Mesenchymal stem cell (in vitro differentiated cells and primary cell): ENCODE measurements at regions not wholly inside any gene's neighbourhood (a gene's known extent, or its start where the extent isn't known, plus 50 kb on each side); places are given as distances from the start of the nearest gene placed in this dataset.
"Not testable (repeated sequence)": the region's sequence is repeated elsewhere in the genome, so short reads cannot be mapped to it uniquely, and the experiment has no call there.

Experiments used
- DNase-seq: peaks from one replicate; pipeline ENCODE4 v3.0.0-alpha.2; 2013
- H2AFZ ChIP-seq: one replicate; pipeline ENCODE4 v1.6.1; 2013; ENCODE audit warnings: low read depth, mild to moderate bottlenecking, control low read depth, inconsistent platforms, low read length, moderate library complexity
- H2AK5ac ChIP-seq: 2 replicates; pipeline ENCODE4 v1.6.1; 2013; ENCODE audit warnings: low read length, moderate library complexity, mild to moderate bottlenecking, inconsistent platforms; ENCODE audit not compliant: severe bottlenecking
- H2BK120ac ChIP-seq: one replicate; pipeline ENCODE4 v1.6.1; 2013; ENCODE audit warnings: low read depth, mild to moderate bottlenecking, inconsistent platforms, low read length, moderate library complexity
- H2BK12ac ChIP-seq, 2 experiments: one replicate each; pipeline ENCODE4 v1.6.1; 2013; ENCODE audit warnings: inconsistent platforms in 2 of 2, low read length in 2 of 2, mild to moderate bottlenecking in 2 of 2, moderate library complexity in 2 of 2, control low read depth in 1 of 2
- H2BK15ac ChIP-seq: one replicate; pipeline ENCODE4 v1.6.1; 2013; ENCODE audit warnings: mild to moderate bottlenecking, low read depth, inconsistent platforms; ENCODE audit not compliant: poor library complexity, severe bottlenecking
- H2BK5ac ChIP-seq: 2 replicates; pipeline ENCODE4 v1.6.1; 2013; ENCODE audit warnings: low read depth, mild to moderate bottlenecking, low read length, control low read depth, inconsistent platforms; ENCODE audit not compliant: poor library complexity, severe bottlenecking
- H3K14ac ChIP-seq, 2 experiments: one replicate each; pipeline ENCODE4 v1.6.1; 2013; ENCODE audit warnings: inconsistent platforms in 2 of 2, low read length in 2 of 2, control low read depth in 1 of 2, mild to moderate bottlenecking in 1 of 2, moderate library complexity in 1 of 2
- H3K18ac ChIP-seq, 2 experiments: one replicate each; pipeline ENCODE4 v1.6.1; 2013; ENCODE audit warnings: inconsistent platforms in 2 of 2, low read length in 2 of 2, control low read depth in 1 of 2, low read depth in 1 of 2, mild to moderate bottlenecking in 1 of 2
- H3K23ac ChIP-seq, 2 experiments: one replicate each; pipeline ENCODE4 v1.6.1; 2013; ENCODE audit warnings: inconsistent platforms in 2 of 2, low read length in 2 of 2, mild to moderate bottlenecking in 2 of 2, moderate library complexity in 2 of 2, control low read depth in 1 of 2
- H3K27ac ChIP-seq: 2 replicates; pipeline ENCODE4 v1.5.1; 2013; ENCODE audit warnings: mild to moderate bottlenecking, moderate library complexity, low read length, control low read depth, inconsistent platforms; ENCODE audit not compliant: poor library complexity, severe bottlenecking
- H3K27me3 ChIP-seq, 2 experiments: 2 replicates each; pipeline versions ENCODE4 v1.6.1 to v1.7.0; 2013; ENCODE audit warnings: low read length in 2 of 2, mild to moderate bottlenecking in 2 of 2, moderate library complexity in 2 of 2, control low read depth in 1 of 2, inconsistent platforms in 1 of 2; ENCODE audit not compliant: control insufficient read depth in 1 of 2, insufficient read depth in 1 of 2
- H3K36me3 ChIP-seq, 2 experiments: 2 replicates each; pipeline versions ENCODE4 v1.6.1 to v1.7.0; 2013; ENCODE audit warnings: low read length in 2 of 2, control low read depth in 1 of 2, inconsistent platforms in 1 of 2, low read depth in 1 of 2, mild to moderate bottlenecking in 1 of 2; ENCODE audit not compliant: insufficient read depth in 2 of 2, control insufficient read depth in 1 of 2
- H3K4ac ChIP-seq, 2 experiments: one replicate each; pipeline ENCODE4 v1.6.1; 2013; ENCODE audit warnings: inconsistent platforms in 2 of 2, low read length in 2 of 2, mild to moderate bottlenecking in 2 of 2, moderate library complexity in 2 of 2, control low read depth in 1 of 2, low read depth in 1 of 2
- H3K4me1 ChIP-seq: 2 replicates; pipeline ENCODE4 v1.6.1; 2013; ENCODE audit warnings: low read depth, low read length, control low read depth; ENCODE audit not compliant: control insufficient read depth, insufficient read depth
- H3K4me2 ChIP-seq: 2 replicates; pipeline ENCODE4 v1.6.1; 2013; ENCODE audit warnings: low read length, mild to moderate bottlenecking, inconsistent platforms; ENCODE audit not compliant: poor library complexity, severe bottlenecking
- H3K4me3 ChIP-seq, 2 experiments: 2 replicates each; pipeline versions ENCODE4 v1.5.1 to v1.7.0; 2013; ENCODE audit warnings: low read length in 2 of 2, mild to moderate bottlenecking in 2 of 2, control low read depth in 1 of 2, low read depth in 1 of 2; ENCODE audit not compliant: insufficient read depth in 1 of 2
- H3K79me1 ChIP-seq: replicated peaks from 2 replicates; pipeline ENCODE4 v1.6.1; 2013; ENCODE audit warnings: mild to moderate bottlenecking, control low read depth, low read length, inconsistent platforms; ENCODE audit not compliant: poor library complexity, severe bottlenecking
- H3K9ac ChIP-seq: 2 replicates; pipeline ENCODE4 v1.7.0; 2013; ENCODE audit warnings: mild to moderate bottlenecking, low read length, moderate library complexity
- H3K9me3 ChIP-seq: 2 replicates; pipeline ENCODE4 v1.7.0; 2013; ENCODE audit warnings: mild to moderate bottlenecking, low read length; ENCODE audit not compliant: control insufficient read depth
- H4K8ac ChIP-seq: one replicate; pipeline ENCODE4 v1.6.1; 2013; ENCODE audit warnings: inconsistent platforms, mild to moderate bottlenecking, low read length, moderate library complexity
- H4K91ac ChIP-seq: one replicate; pipeline ENCODE4 v1.6.1; 2013; ENCODE audit warnings: mild to moderate bottlenecking, low read length, inconsistent platforms
- WGBS: methylation state at CpG from one replicate; pipeline ENCODE4 v1.1.7; 2013; ENCODE audit warnings: mixed read lengths; 5-methylcytosine and 5-hydroxymethylcytosine counted together

DNA sequence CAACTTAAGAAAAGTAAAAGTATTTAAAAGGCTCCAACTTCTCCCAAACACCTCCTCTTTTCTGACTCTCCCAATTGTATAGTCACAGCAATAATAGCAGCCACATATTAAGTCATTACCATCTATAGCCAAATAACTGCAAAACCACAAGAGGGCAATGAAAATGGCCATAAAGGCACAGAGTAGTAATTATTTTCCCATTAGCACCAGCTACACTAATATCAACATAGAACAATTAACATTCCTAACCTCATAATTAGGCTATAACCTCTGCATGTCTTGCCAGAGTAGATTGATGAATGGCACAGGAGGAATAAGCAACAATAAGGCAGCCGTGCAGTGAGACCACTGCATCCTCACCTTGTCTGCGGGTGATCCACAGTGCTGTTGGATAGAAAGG, 226.4 kb upstream of the SERP2 start:
- no peaks in the 10 kb centered on the region for H3K9me3 ChIP-seq
- no peak overlapping the region for H2AFZ ChIP-seq
- H3K4me1 ChIP-seq = peaks cover 3% of the 10 kb centered on the region
- H3K9ac ChIP-seq = no peak overlapping the region
- H3K4ac ChIP-seq = no peak overlapping the region
- no peaks in the 10 kb centered on the region for H3K79me1 ChIP-seq
- no peak overlapping the region for H3K4me3 ChIP-seq
- no peak overlapping the region for H3K27ac ChIP-seq
- H3K4me2 ChIP-seq = no peak overlapping the region
- H2BK15ac ChIP-seq = no peak overlapping the region
- DNase-seq = no peak
- no peak overlapping the region for H4K91ac ChIP-seq
- no peak overlapping the region for H2BK5ac ChIP-seq
- WGBS = 79% methylated on average over 2 of the region's 2 CpGs
- no peak overlapping the region for H2AK5ac ChIP-seq
- H4K8ac ChIP-seq = no peak overlapping the region
- no peak overlapping the region for H3K14ac ChIP-seq
- H2BK120ac ChIP-seq = no peak overlapping the region
- H3K18ac ChIP-seq = no peak overlapping the region
- no peaks in the 10 kb centered on the region for H3K27me3 ChIP-seq
- H2BK12ac ChIP-seq = no peak overlapping the region
- H3K36me3 ChIP-seq = no peaks in the 10 kb centered on the region
- H3K23ac ChIP-seq = no peak overlapping the region

DNA sequence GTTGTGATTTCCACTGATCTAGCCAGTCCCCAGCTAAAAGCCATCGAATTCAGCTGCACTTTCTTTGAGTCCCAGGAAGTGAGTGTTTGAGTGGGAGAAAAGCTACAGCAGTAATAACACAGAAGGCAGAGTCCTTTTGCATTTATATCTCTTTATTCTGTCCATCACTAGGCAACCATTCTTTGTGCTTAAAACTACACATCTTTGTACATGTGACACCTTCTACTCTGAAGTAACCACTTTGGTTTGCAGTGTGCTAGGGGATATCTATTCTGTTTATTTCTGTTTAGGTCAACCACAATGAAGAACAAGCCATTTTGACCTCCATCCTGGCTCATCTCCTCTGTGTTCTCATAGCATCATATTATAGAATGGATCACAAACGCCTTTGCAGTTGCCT, 226.0 kb upstream of the SERP2 start:
- Histone ChIP-seq H3K36me3 (no peaks in the 10 kb centered on the region), H3K4me2 (no peak overlapping the region), H2BK12ac (no peak overlapping the region), H4K8ac (no peak overlapping the region), H2BK120ac (no peak overlapping the region), H2AK5ac (no peak overlapping the region), H3K23ac (no peak overlapping the region), H3K79me1 (no peaks in the 10 kb centered on the region), H3K9me3 (no peaks in the 10 kb centered on the region), H2BK5ac (no peak overlapping the region), H3K27me3 (no peaks in the 10 kb centered on the region), H3K9ac (no peak overlapping the region), H3K14ac (no peak overlapping the region), H2BK15ac (no peak overlapping the region), H3K18ac (no peak overlapping the region), H4K91ac (no peak overlapping the region), H3K4me3 (no peak overlapping the region), H2AFZ (no peak overlapping the region), H3K27ac (no peak overlapping the region), H3K4me1 (peaks cover 3% of the 10 kb centered on the region), H3K4ac (no peak overlapping the region)
- WGBS = 86% methylated on average over 1 of the region's 2 CpGs
- no peak for DNase-seq

DNA sequence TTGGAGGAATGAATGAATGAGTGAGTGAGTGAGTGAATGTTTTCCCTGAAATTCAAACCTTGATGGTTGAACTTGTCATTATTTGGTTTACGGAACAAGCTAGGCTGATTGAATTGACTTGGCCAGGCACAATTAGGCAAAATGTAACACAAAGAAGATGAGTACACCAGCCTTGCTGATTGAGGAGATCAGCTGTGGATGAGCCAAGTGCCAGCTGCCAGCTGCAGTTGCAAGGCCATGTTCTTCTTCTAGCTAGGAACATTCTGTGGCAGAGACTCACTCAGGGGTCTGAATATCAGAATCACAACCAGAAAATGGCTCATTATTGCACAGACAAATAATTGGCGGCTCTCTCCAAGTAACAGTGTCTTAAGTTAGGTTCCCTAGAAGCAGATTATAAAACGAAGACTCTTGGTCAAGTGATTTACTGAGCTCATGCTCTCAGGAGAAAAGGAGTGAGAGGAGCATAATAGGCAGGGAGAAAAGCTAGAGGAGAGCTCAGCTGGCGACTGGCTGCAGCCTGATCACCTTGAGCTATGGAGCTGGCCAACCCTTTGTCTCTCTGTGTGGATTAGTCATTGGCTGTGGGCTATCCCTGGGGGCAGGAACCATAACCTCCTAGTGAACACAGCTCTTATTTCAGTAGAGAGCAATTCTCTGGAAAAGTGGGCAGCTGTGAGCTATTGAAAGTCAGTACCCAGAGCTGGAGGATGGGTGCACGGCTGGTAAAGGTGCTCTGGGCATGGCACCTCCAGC, 225.3 kb upstream of the SERP2 start:
- DNase-seq = no peak
- Histone ChIP-seq H3K27ac (no peak overlapping the region), H3K4me2 (no peak overlapping the region), H3K27me3 (no peaks in the 10 kb centered on the region), H2BK5ac (no peak overlapping the region), H3K23ac (no peak overlapping the region), H3K9me3 (no peaks in the 10 kb centered on the region), H3K18ac (no peak overlapping the region), H4K91ac (no peak overlapping the region), H3K4me3 (no peak overlapping the region), H2BK120ac (no peak overlapping the region), H4K8ac (no peak overlapping the region), H3K4me1 (peaks cover 5% of the 10 kb centered on the region), H3K4ac (no peak overlapping the region), H2AK5ac (no peak overlapping the region), H2BK12ac (no peak overlapping the region), H3K9ac (no peak overlapping the region), H3K14ac (no peak overlapping the region), H3K79me1 (no peaks in the 10 kb centered on the region), H2BK15ac (no peak overlapping the region), H3K36me3 (no peaks in the 10 kb centered on the region), H2AFZ (no peak overlapping the region)
- 92% methylated on average over 4 of the region's 5 CpGs for WGBS

DNA sequence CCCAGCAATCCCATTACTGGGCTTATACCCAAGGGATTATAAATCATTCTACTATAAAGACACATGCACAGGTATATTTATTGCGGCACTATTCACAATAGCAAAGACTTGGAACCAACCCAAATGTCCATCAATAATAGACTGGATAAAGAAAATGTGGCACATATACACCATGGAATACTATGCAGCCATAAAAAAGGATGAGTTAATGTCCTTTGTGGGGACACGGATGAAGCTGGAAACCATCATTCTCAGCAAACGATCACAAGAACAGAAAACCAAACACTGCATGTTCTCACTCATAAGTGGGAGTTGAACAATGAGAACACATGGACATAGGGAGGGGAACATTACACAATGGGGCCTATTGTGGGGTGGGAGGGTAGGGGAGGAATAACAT, 224.4 kb upstream of the SERP2 start:
- H3K4me3 ChIP-seq, H2BK15ac ChIP-seq, H3K9me3 ChIP-seq, H3K18ac ChIP-seq, H3K9ac ChIP-seq, H4K91ac ChIP-seq, H3K14ac ChIP-seq, H2AK5ac ChIP-seq, H2BK5ac ChIP-seq, H3K4me1 ChIP-seq, H2BK120ac ChIP-seq, H3K4ac ChIP-seq, H3K27ac ChIP-seq, H4K8ac ChIP-seq, H2BK12ac ChIP-seq, H3K36me3 ChIP-seq, H2AFZ ChIP-seq, H3K23ac ChIP-seq, DNase-seq, H3K4me2 ChIP-seq, H3K27me3 ChIP-seq, H3K79me1 ChIP-seq: not testable (repeated sequence)
- 100% methylated on average over 2 of the region's 3 CpGs for WGBS
